Cardiac fibroblast (primary cell): ENCODE measurements at regions not wholly inside any gene's neighbourhood (a gene's known extent, or its start where the extent isn't known, plus 50 kb on each side); places are given as distances from the start of the nearest gene placed in this dataset.

Experiments
- DNase-seq, 2 donors: peaks; one replicate each; pipeline versions ENCODE4 v3.0.0 to v3.0.0-alpha.2; 2010; ENCODE audit warnings: low read depth in 2 of 2
- H3K4me3 ChIP-seq, 2 donors: replicated peaks in 1 of 2; 1 replicate in 1 of 2; 2 replicates in 1 of 2; pipeline ENCODE4 v1.5.1; 2011; ENCODE audit warnings: low read depth in 2 of 2, low read length in 2 of 2, mild to moderate bottlenecking in 2 of 2, moderate library complexity in 1 of 2
- CTCF ChIP-seq: IDR thresholded peaks from one replicate; pipeline ENCODE4 v1.5.1; 2011; ENCODE audit warnings: low read depth, mild to moderate bottlenecking, low read length, inconsistent platforms

DNA sequence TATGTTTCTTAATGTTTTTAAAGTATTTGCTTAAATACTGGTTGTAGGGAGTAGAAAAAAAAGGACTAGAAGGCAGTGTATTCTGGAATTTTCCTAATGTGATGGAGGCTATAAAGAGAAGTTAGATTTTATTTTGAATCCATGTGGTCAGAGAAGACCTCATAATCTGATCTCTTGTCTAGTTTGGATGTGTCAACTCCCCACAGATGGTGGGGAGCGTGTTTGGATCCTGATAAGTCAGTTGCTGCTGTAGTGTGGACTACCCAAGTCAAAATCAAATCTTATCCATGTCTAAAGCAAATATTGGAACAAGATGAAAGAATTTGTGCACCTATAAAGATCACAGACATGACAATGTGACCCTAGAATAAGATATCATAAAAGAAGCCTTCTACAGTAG is 918.0 kb downstream of the LTN1 start:
- TF ChIP-seq CTCF = no peak
- H3K4me3 ChIP-seq = no peak overlapping the region
- no peak for DNase-seq

DNA sequence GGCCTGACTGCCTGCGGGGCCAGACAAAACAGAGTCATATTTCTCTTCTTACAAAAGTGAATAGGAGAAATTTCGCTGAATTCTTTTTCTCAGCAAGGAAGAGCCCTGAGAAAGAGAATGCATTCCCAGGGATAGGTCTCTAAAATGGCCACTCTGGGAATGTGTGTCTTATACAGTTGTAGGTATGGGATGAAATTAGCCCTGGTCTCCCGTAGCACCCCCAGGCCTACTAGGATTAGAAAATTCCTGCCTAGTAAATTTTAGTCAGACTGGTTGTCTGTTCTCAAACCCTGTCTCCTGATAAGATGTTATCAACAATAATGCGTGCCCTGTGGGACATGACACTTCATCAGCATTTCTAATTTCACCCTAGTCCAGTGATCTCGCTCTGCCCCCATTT is 920.1 kb downstream of the LTN1 start:
- DNase-seq = no peak
- no peak overlapping the region for H3K4me3 ChIP-seq
- TF ChIP-seq CTCF = no peak

DNA sequence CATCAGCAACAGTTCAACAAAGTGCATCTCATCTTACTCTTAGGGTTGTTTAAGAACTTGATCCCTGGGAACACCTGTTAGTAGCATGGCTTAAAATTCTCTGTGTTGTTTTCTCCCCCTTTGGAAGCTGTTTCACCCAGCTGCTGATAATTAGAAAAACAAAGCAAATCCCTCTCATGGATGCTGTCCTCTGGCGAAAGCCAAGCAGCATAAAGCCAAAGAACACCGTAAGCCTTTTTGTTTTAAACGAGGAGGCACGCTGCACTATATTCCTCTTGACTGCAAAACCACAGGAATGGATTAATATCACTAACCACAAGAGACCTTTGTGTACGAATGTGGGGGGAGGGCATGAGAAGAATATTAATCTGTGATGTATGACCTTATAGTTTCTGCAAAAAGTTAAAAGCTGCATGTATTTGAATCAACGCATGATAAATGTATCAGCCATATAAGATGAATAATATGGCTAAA is 923.2 kb downstream of the LTN1 start:
- H3K4me3 ChIP-seq = no peak overlapping the region
- peak; percentile 46 to 93 for DNase-seq
- no peak for TF ChIP-seq CTCF

- no peak for TF ChIP-seq CTCF
- no peak for DNase-seq
- H3K4me3 ChIP-seq = no peak overlapping the region
Observed at GRCh38 chr21:28068455-28069358, 924.0 kb downstream of the LTN1 start.

DNA sequence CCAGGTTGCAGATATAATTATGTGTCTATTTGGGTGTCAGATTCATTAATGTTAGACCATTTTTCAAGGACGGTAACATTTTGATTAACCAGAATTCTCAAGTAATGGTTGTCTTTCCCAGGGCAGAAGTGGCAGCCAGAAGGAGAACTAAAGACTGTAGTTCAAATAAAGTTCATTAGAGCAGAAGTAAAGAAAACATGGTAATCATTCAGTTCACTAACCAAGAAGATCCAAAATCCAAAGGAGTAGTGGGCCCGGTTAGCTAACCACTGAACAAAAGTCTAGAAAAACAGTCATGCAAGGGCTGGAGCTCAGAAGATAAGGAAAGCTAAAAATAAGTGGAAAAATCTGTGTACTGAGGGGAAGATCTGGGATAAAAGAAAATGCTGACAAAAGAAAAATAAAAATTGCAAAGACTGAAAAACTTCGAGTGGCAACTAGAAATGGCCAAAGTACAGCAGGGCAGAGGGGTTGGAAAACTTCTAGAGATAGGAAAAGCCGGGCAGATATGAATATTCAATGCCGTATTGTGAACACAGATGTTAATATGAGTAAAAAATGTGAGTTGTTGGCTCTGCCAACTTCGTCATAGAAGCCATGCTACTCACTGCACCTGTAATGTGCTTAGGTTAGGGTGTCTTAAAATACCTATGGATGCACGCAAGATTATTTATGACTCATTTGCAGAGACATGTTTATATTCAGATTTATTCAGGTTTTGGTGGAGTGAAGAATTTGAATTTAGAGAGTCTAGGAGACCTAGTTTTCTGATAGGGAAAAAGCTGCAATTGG is 925.9 kb downstream of the LTN1 start:
- peak in 1 of 2 donors; percentile 35 for DNase-seq
- TF ChIP-seq CTCF = no peak
- H3K4me3 ChIP-seq = no peak overlapping the region

GRCh38 chr21:28066076-28066475 is 926.6 kb downstream of the LTN1 start:
- peak; percentile 28 to 36 for DNase-seq
- H3K4me3 ChIP-seq = no peak overlapping the region
- TF ChIP-seq CTCF = no peak
